ENCODE measurements at regions not wholly inside any gene's neighbourhood (a gene's known extent, or its start where the extent isn't known, plus 50 kb on each side); places are given as distances from the start of the nearest gene placed in this dataset.

DNA sequence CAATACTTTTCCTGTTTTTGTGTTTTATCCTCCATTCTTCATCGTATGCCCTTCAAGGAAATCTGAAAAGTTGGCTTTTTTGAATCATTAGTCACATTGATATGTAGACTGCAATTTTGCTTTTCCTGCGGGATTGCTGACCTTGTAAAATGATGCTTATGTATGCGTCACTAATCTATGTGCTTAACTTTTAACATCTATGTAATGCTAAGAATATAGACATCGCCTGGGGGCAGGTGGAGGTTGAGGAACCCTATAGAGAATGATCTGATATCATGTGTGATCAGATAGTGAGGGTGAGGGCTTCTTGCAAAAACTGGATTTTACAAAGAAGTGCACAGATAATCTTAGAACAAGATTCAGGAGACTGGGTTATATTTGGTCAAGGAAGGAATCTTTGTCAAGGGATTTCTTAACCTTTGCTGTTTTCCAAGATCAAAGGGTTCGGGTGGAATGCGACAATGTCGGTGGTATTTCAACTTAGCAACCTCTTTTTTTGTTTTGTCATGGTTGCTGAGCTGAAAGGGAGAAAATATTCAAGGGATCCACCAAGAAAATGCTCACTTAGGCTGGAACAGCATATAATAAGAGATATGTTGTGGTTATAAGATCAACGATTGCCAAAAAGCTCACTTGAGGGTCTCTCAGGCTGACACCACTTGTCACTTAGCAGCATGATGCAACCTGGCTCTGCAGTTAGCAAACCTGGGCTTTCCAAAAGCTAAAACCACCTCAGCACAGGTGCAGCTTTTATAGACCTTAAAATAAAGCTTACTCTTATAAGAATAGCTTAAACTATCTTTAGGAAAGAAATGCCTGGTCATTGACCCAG lies 70.6 kb upstream of the PUDP start:
- no peak for DNase-seq

DNA sequence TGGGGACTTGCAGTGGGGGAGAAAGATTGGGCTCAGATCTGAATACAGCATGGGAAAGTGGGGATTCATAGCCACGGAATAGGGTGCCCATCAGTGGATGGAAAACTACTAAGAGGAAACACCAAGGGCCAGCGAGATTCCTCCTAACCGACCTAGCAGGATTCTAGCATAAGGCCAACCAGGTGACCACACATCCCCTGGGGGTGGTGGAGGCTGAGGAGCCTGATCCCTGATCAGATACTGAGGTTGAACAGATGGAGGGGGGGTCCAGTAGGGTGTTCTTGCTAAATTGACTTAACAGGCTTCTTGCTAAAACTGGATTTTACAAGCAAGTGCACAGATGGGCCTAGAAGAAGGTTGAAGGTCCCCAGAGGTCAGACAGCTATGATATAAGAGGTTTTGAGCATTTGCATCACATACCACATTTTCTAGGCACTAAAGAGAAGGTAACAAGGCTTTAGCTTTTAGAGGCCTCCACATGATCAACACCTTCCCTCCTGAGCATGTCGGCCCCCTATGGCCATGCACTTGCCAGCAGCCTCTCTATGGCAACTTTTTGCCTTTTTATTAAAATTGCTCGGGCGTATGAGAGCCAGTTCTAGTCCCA lies 69.1 kb upstream of the PUDP start:
- DNase-seq: no peak

DNA sequence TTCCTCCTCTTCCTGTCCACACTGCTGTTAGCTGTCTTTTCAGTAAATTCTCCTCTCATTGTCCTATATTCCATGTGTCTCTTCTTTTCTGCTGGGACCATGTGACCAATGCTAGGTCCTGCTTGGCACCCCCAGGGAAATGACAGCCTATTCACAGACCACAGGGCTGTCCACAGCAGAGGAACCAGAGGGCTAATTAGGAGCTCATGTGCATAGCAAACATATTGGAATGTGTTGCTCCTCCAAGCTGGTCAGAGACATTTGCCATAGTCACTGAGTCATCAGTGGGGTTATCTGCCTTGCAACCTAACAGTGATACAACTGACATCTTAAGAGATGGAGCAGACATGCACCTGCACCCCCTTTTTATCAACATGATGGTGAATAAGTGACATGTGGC lies 67.9 kb upstream of the PUDP start:
- DNase-seq: no peak

DNA sequence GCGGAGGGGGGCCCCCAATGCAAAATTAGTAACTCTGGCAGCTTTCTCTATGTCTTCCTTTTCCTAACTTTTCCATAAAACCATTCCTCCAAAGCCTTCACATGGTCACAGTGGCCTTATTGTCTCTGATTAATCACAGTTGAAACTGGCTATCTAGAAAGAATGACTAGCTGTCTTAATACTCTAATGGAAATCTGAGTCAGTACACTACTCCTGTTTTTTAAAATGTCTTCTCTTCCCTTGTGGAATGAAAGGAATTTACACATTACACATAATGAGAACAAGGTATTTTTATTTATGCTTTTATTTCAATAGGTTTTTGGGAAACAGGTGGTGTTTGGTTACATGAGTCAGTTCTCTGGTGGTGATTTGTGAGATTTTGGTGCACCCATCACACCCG lies 66.3 kb upstream of the PUDP start:
- no peak for DNase-seq

DNA sequence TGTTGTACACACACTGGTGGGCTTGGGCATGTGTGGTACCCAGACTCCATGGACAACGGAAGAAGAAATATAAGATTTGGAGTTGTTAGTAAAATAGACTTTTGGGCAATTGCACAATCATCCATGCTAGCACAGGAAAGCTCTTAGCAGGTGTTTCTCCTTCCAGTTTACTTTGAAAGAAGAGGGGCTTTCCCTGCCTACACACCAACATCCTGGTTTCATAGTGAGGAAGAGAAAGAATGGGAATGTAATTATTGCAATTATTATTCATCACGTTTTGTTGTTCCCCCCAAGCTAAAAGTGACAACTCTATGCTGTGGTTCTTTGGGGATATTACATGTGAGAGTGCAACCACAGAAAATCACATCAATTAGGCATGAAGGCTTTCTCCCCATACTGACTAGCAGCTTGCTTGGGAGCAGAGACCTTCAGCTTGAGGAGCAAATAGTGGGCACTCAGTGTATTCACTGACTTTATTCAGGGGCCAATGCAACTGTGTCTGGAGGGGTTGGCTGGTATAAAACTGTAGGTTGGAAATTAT lies 57.2 kb upstream of the PUDP start:
- DNase-seq: no peak

DNA sequence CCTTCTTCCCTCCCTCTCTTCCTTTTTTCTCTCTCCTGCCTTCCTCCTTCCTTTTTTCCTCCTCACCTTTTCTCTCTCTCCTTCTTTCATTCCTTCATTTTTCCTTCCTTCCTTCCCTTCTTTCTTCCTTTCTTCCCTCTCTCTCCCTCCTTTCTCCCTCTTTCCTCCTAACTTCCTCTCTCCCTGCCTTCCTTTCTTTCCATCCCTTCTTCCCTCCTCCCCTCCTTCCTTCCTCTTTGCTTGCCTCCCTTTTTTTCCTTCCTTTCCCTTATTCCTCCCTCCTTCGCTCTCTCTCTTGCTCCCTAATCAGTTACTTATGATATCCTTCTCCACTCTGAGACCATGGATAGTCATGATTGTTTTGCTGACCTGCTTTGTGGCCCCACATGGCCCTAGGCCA lies 56.7 kb upstream of the PUDP start:
- DNase-seq: no peak

DNA sequence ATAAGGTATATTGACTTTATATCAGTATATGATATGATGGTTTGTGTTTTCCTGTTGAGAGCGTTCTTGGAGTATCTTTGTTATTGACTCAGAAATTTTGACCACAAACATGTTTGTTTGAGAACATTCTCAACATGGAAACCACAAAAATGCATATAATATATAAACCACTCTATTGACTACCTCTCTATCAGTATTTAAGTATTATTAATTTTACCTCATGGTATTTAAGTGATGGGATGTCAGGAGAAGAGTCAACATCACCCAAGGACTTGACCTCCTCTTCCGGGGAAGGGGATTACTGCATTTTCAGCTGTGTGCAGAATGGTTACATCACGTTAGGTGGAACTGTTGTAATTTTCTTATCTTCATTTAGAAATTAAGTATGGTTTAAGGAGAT lies 54.3 kb upstream of the PUDP start:
- DNase-seq: no peak

DNA sequence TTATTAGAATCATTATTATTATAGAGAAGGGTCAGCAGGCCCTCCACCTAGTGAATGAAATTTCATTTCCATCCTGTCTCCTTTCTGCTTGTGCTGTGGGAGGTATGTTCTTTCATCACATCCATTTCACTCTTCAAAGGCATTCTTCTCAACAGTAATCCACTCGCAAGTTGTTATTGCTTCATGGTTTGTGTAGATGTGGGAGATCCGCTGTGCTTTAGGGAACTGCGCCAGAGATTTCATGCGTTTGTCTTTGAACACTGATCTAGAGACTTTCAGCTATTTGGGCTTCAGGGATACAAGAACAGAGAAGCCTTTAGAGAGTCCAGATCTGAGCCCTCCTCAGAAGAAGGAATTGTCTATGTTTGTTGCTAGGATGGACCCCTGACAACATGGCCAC lies 53.5 kb upstream of the PUDP start:
- no peak for DNase-seq

DNA sequence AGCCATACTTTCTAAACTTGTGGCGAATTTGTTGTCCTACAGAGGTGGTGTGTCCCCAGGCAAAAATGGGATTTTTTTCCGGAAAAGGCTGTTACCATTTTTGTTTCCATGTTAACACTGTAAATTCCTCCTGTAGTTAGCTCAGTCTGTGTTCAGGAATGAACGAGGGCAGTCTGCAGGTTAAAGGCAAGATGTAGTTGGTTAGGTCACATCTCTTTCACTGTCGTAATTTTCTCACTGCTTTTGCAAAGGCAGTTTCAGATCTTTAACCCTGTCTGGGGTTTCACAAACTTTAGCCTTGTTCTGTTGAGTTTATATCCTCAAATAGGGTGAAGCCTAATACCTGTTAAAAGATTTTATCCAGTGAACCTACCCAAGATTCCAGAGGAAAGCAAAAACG lies 50.5 kb upstream of the PUDP start:
- no peak for DNase-seq
